Neural cell (in vitro differentiated cells): ENCODE measurements at regions not wholly inside any gene's neighbourhood (a gene's known extent, or its start where the extent isn't known, plus 50 kb on each side); places are given as distances from the start of the nearest gene placed in this dataset.

Source experiments
- H2AFZ ChIP-seq: fragments of 200-600, 300-800 bp; sonication (generic), shearing (Covaris generic); 2 replicates; pipeline ENCODE4 v1.6.0; 2014; ENCODE audit warnings: low read depth, mild to moderate bottlenecking, antibody characterized with exemption, low read length, moderate library complexity
- H3F3A ChIP-seq: fragments of 200-600 bp; shearing (Covaris generic); 2 replicates; pipeline ENCODE4 v1.6.1; 2016; ENCODE audit warnings: mild to moderate bottlenecking, moderate library complexity, mixed read lengths, antibody characterized with exemption, low read length; ENCODE audit not compliant: insufficient read depth, poor library complexity, severe bottlenecking
- H3K27ac ChIP-seq: fragments of 200-600, 300-800 bp; sonication (generic), shearing (Covaris generic); 2 replicates; pipeline ENCODE4 v1.5.1; 2014; ENCODE audit warnings: mild to moderate bottlenecking, low read length, moderate library complexity
- H3K27me3 ChIP-seq: fragments of 300-800, 200-600 bp; sonication (generic), shearing (Covaris generic); 2 replicates; pipeline ENCODE4 v1.6.0; 2014; ENCODE audit warnings: mild to moderate bottlenecking, low read depth, low read length, moderate library complexity; ENCODE audit not compliant: insufficient read depth
- H3K36me3 ChIP-seq: fragments of 300-800, 200-600 bp; sonication (generic), shearing (Covaris generic); 2 replicates; pipeline ENCODE4 v1.5.1; 2014; ENCODE audit warnings: mild to moderate bottlenecking, antibody characterized with exemption, low read length, moderate library complexity; ENCODE audit not compliant: insufficient read depth
- H3K4me2 ChIP-seq: fragments of 300-800, 200-600 bp; sonication (generic), shearing (Covaris generic); 2 replicates; pipeline ENCODE4 v1.6.0; 2014; ENCODE audit warnings: mild to moderate bottlenecking, low read length
- H3K4me3 ChIP-seq: fragments of 300-800, 200-600 bp; sonication (generic), shearing (Covaris generic); 2 replicates; pipeline ENCODE4 v1.5.1; 2014; ENCODE audit warnings: mild to moderate bottlenecking, low read length, moderate library complexity
- H3K79me2 ChIP-seq: fragments of 200-600 bp; shearing (Covaris generic); replicated peaks from 2 replicates; pipeline ENCODE4 v1.6.0; 2014; ENCODE audit warnings: mild to moderate bottlenecking, low read length, moderate library complexity; ENCODE audit not compliant: insufficient read depth
- H3K9ac ChIP-seq: fragments of 300-800, 200-600 bp; sonication (generic), shearing (Covaris generic); 2 replicates; pipeline ENCODE4 v1.6.1; 2016; ENCODE audit warnings: mild to moderate bottlenecking, low read length, mixed read lengths
- H3K9me2 ChIP-seq: fragments of 200-600 bp; shearing (Covaris generic); 2 replicates; pipeline ENCODE4 v1.6.1; 2016; ENCODE audit warnings: mild to moderate bottlenecking, low read length, mixed read lengths; ENCODE audit not compliant: insufficient read depth
- H3K9me3 ChIP-seq: fragments of 200-600, 300-800 bp; sonication (generic), shearing (Covaris generic); 2 replicates; pipeline ENCODE4 v1.6.1; 2016; ENCODE audit warnings: mild to moderate bottlenecking, mixed run types, low read length, moderate library complexity, mixed read lengths
- H4K20me1 ChIP-seq: fragments of 200-600 bp; shearing (Covaris generic); 2 replicates; pipeline ENCODE4 v1.6.1; 2016; ENCODE audit warnings: mild to moderate bottlenecking, mixed run types; ENCODE audit not compliant: insufficient read depth
- EP300 ChIP-seq: fragments of 450-650 bp; conservative IDR thresholded peaks from 2 replicates; pipeline ENCODE4 v1.6.1; 2014; ENCODE audit warnings: antibody characterized with exemption, mild to moderate bottlenecking, moderate library complexity; ENCODE audit not compliant: poor library complexity, severe bottlenecking
- EZH2 ChIP-seq: fragments of 200-600, 300-800 bp; shearing (Covaris generic), sonication (generic); IDR thresholded peaks from 2 replicates; pipeline ENCODE4 v1.6.1; 2014; ENCODE audit warnings: antibody characterized with exemption, low read length, borderline replicate concordance, mild to moderate bottlenecking; ENCODE audit not compliant: insufficient read depth, poor library complexity, severe bottlenecking
- MXI1 ChIP-seq: fragments of 450-650 bp; conservative IDR thresholded peaks from 2 replicates; pipeline ENCODE4 v1.6.1; 2014; ENCODE audit warnings: antibody characterized with exemption, mild to moderate bottlenecking; ENCODE audit not compliant: poor library complexity, severe bottlenecking
- POLR2AphosphoS5 ChIP-seq: IDR thresholded peaks from 2 replicates; pipeline ENCODE4 v1.6.1; 2012
- RAD21 ChIP-seq: fragments of 450-650 bp; conservative IDR thresholded peaks from 2 replicates; pipeline ENCODE4 v1.6.1; 2014; ENCODE audit warnings: antibody characterized with exemption, mild to moderate bottlenecking, moderate library complexity
- REST ChIP-seq: IDR thresholded peaks from 2 replicates; pipeline ENCODE4 v1.6.1; 2012; ENCODE audit warnings: borderline replicate concordance
- SMC3 ChIP-seq: fragments of 450-650 bp; conservative IDR thresholded peaks from 2 replicates; pipeline ENCODE4 v1.6.1; 2014; ENCODE audit warnings: antibody characterized with exemption, mild to moderate bottlenecking, moderate library complexity; ENCODE audit not compliant: poor library complexity
- TAF1 ChIP-seq: IDR thresholded peaks from 2 replicates; pipeline ENCODE4 v1.6.1; 2012; ENCODE audit warnings: low read depth
- TF ChIP-seq, protein P1 (sequence below): fragments of 450-650 bp; IDR thresholded peaks from 2 replicates; pipeline ENCODE4 v1.5.1; 2014; ENCODE audit warnings: antibody characterized with exemption, mild to moderate bottlenecking, moderate library complexity; ENCODE audit not compliant: poor library complexity, severe bottlenecking

- Histone ChIP-seq H3K27ac (no peak overlapping the region), H4K20me1 (no peaks in the 10 kb centered on the region), H3K27me3 (no peaks in the 10 kb centered on the region), H3K9me2 (no peaks in the 10 kb centered on the region), H3K9me3 (no peaks in the 10 kb centered on the region), H3K4me3 (no peak overlapping the region), H3K36me3 (no peaks in the 10 kb centered on the region), H3K79me2 (no peaks in the 10 kb centered on the region), H3K9ac (no peak overlapping the region), H3K4me2 (no peak overlapping the region), H2AFZ (no peak overlapping the region), H3F3A (no peaks in the 10 kb centered on the region)
- TF ChIP-seq SMC3 (no peak), REST (no peak)
Observed at GRCh38 chr1:57553666-57554065, 129.8 kb upstream of the DAB1 start.

- Histone ChIP-seq H3F3A (no peaks in the 10 kb centered on the region), H2AFZ (no peak overlapping the region), H3K4me3 (no peak overlapping the region), H3K36me3 (no peaks in the 10 kb centered on the region), H4K20me1 (no peaks in the 10 kb centered on the region), H3K9ac (no peak overlapping the region), H3K79me2 (no peaks in the 10 kb centered on the region), H3K9me2 (no peaks in the 10 kb centered on the region), H3K27me3 (no peaks in the 10 kb centered on the region), H3K27ac (no peak overlapping the region), H3K4me2 (no peak overlapping the region), H3K9me3 (no peaks in the 10 kb centered on the region)
- TF ChIP-seq REST, result no peak
- TF ChIP-seq RAD21, result no peak
- no peak for TF ChIP-seq POLR2AphosphoS5
- TF ChIP-seq MXI1, result no peak
- TF ChIP-seq, protein P1, sequence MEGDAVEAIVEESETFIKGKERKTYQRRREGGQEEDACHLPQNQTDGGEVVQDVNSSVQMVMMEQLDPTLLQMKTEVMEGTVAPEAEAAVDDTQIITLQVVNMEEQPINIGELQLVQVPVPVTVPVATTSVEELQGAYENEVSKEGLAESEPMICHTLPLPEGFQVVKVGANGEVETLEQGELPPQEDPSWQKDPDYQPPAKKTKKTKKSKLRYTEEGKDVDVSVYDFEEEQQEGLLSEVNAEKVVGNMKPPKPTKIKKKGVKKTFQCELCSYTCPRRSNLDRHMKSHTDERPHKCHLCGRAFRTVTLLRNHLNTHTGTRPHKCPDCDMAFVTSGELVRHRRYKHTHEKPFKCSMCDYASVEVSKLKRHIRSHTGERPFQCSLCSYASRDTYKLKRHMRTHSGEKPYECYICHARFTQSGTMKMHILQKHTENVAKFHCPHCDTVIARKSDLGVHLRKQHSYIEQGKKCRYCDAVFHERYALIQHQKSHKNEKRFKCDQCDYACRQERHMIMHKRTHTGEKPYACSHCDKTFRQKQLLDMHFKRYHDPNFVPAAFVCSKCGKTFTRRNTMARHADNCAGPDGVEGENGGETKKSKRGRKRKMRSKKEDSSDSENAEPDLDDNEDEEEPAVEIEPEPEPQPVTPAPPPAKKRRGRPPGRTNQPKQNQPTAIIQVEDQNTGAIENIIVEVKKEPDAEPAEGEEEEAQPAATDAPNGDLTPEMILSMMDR, result no peak
- no peak for TF ChIP-seq TAF1
- TF ChIP-seq EZH2, result no peak
- TF ChIP-seq EP300, result no peak
- TF ChIP-seq SMC3, result no peak
Observed at GRCh38 chr1:57551476-57551875, 127.6 kb upstream of the DAB1 start.
